Chondrocyte (in vitro differentiated cells): ENCODE measurements at regions not wholly inside any gene's neighbourhood (a gene's known extent, or its start where the extent isn't known, plus 50 kb on each side); places are given as distances from the start of the nearest gene placed in this dataset.

Experiments used
- DNase-seq: peaks from one replicate; pipeline ENCODE4 v3.0.0; 2021; ENCODE audit warnings: mixed read lengths, low spot score
- H3K27ac Mint-ChIP-seq: one replicate; pipeline ENCODE4 v1.8.0; 2021; ENCODE audit warnings: mild to moderate bottlenecking, moderate library complexity, mixed read lengths; ENCODE audit not compliant: unreplicated experiment
- H3K27me3 Mint-ChIP-seq: 2 replicates; pipeline ENCODE4 v1.8.0; 2021; ENCODE audit warnings: low read depth, mixed read lengths
- H3K36me3 Mint-ChIP-seq: 2 replicates; pipeline ENCODE4 v1.8.0; 2021; ENCODE audit warnings: low read depth, mixed read lengths
- H3K4me1 Mint-ChIP-seq: 2 replicates; pipeline ENCODE4 v1.8.0; 2021; ENCODE audit warnings: low read depth, mild to moderate bottlenecking, mixed read lengths
- H3K4me3 Mint-ChIP-seq: one replicate; pipeline ENCODE4 v1.8.0; 2021; ENCODE audit warnings: mild to moderate bottlenecking, moderate library complexity, mixed read lengths; ENCODE audit not compliant: unreplicated experiment
- H3K9me3 Mint-ChIP-seq: 2 replicates; pipeline ENCODE4 v1.8.0; 2021; ENCODE audit warnings: low read depth, mixed read lengths
- TF ChIP-seq, protein P1 (sequence below): fragments of 200-600 bp; sonication (generic); IDR thresholded peaks from 2 replicates; pipeline ENCODE4 v1.5.0; 2021; ENCODE audit warnings: antibody characterized with exemption, mild to moderate bottlenecking, moderate library complexity

DNA sequence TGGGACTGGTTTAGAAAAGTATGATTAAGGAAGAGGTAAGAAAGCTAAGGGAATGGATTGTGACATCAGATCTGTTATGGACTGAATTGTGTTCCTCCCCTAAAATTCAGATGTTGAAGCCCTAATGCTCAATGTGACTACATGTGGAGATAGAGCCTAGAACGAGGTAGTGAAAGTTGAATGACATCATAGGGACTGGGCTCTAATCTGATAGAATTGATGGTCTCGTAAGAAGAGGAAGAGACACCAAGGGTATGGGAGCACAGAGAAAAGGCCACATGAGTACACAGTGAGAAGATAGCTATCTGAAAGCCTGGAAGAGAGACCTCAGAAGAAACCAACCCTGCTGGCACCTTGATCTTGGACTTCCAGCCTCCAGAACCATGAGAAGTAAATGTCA lies 178.3 kb downstream of the TRIB2 start:
- Mint-ChIP-seq H3K27me3 (no peaks in the 10 kb centered on the region), H3K36me3 (peaks cover 3% of the 10 kb centered on the region), H3K4me1 (peaks cover 11% of the 10 kb centered on the region), H3K9me3 (peaks cover 26% of the 10 kb centered on the region), H3K27ac (no peak overlapping the region), H3K4me3 (no peak overlapping the region)
- no peak for DNase-seq
- TF ChIP-seq, protein P1, sequence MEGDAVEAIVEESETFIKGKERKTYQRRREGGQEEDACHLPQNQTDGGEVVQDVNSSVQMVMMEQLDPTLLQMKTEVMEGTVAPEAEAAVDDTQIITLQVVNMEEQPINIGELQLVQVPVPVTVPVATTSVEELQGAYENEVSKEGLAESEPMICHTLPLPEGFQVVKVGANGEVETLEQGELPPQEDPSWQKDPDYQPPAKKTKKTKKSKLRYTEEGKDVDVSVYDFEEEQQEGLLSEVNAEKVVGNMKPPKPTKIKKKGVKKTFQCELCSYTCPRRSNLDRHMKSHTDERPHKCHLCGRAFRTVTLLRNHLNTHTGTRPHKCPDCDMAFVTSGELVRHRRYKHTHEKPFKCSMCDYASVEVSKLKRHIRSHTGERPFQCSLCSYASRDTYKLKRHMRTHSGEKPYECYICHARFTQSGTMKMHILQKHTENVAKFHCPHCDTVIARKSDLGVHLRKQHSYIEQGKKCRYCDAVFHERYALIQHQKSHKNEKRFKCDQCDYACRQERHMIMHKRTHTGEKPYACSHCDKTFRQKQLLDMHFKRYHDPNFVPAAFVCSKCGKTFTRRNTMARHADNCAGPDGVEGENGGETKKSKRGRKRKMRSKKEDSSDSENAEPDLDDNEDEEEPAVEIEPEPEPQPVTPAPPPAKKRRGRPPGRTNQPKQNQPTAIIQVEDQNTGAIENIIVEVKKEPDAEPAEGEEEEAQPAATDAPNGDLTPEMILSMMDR = no peak

DNA sequence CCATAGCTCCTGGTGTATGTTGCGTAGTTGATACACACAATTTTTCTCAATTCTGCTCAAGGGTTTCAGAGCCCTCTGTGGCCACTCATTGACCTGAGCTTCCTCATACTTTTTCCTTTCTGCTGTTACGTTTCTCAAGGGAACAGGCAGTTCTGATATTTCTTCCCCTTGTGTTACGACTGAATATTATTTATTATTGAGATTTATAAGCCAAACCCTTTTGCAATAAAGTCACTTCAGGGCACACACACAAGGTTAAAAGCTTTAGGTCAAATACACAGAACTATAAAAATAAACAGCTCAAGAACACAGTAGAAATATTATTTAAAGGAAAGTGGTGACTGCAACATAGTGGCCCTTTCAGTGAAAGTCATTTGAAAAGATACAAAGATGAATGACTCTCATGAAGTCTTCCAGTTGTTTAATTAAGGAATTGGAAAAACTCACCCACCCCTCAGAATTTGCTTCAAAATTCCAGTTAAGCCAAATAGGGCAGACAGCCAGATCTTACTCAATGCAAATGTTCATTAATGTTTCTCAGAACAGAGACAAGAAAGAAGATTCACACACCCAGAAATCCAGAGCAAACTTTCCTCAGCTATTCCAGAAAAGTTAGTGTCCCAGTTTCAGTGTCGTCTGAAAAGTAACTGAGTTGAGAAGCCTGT lies 179.7 kb downstream of the TRIB2 start:
- H3K36me3 Mint-ChIP-seq = peaks cover 3% of the 10 kb centered on the region
- TF ChIP-seq, protein P1 = no peak
- peaks cover 23% of the 10 kb centered on the region for H3K9me3 Mint-ChIP-seq
- peaks cover 11% of the 10 kb centered on the region for H3K4me1 Mint-ChIP-seq
- no peak overlapping the region for H3K27ac Mint-ChIP-seq
- no peaks in the 10 kb centered on the region for H3K27me3 Mint-ChIP-seq
- DNase-seq = no peak
- H3K4me3 Mint-ChIP-seq = no peak overlapping the region

DNA sequence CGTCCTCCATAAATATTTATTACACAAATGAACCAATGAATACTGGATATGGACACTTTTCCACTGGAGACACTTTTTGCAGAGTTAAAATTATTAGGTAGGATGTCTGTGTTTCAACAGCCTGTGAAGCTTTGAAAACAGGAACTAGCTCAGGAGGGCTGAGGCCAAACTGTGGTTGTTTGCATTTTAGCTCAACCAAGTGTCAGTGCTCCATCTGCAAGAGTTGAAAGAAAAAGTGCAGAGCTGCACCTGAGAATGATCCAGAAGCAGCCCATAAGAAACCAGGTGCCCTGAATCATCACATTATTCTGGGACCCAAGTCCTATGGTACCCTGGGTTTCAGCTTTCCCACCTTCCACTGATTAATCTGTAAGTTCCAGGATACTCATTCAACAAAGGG lies 180.4 kb downstream of the TRIB2 start:
- Mint-ChIP-seq H3K4me1 (peaks cover 11% of the 10 kb centered on the region), H3K27me3 (no peaks in the 10 kb centered on the region), H3K27ac (no peak overlapping the region), H3K9me3 (peaks cover 16% of the 10 kb centered on the region), H3K4me3 (no peak overlapping the region), H3K36me3 (no peaks in the 10 kb centered on the region)
- TF ChIP-seq, protein P1 = no peak
- no peak for DNase-seq

DNA sequence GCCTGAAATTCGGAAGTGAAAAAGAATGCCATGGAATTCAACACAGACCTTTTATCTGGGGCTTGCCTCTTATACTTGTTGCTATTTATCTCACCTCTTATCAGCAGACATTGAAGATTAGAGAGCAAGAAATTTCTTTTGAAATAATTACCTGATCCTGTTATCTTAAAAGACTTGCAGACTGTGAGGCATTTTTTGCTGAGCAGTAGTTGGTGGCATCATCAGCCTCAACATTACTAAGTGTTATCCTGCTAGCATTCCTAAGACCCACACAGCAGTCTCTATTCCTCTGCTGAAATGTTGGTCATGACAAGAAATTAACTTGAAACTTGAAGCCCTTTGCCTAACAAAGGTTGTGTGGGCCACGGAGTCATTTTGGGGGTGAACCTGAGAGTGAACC lies 186.5 kb downstream of the TRIB2 start:
- no peak for DNase-seq
- Mint-ChIP-seq H3K4me3 (no peak overlapping the region), H3K27ac (no peak overlapping the region), H3K4me1 (peaks cover 5% of the 10 kb centered on the region), H3K9me3 (no peaks in the 10 kb centered on the region), H3K36me3 (no peaks in the 10 kb centered on the region), H3K27me3 (no peaks in the 10 kb centered on the region)
- TF ChIP-seq, protein P1 = no peak

DNA sequence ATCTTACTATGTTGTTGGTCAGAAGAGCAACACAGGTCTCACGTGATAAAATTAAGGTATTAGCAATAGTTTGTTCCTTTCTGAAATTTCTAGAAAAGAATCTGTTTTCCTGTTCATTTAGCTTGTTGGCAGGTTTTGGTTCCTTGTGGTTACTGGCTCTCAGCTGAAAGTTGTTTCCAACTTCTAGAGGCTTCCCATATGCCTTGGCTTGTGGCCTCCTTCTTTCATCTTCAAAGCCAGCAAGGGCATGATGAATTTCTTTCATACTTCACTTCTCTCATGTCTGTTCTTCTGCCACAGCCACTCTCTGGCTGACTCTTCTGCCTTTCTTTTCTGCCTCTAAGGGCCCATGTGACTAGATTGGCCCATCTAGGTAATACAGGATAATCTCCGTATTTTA lies 193.7 kb downstream of the TRIB2 start:
- H3K27me3 Mint-ChIP-seq = no peaks in the 10 kb centered on the region
- peaks cover 3% of the 10 kb centered on the region for H3K9me3 Mint-ChIP-seq
- no peaks in the 10 kb centered on the region for H3K36me3 Mint-ChIP-seq
- no peak overlapping the region for H3K4me3 Mint-ChIP-seq
- no peak overlapping the region for H3K27ac Mint-ChIP-seq
- TF ChIP-seq, protein P1 = no peak
- H3K4me1 Mint-ChIP-seq = peaks cover 4% of the 10 kb centered on the region
- DNase-seq = no peak
